NCI-H748 treated with DMSO at 0.1 percent for 48 hours (cell line): ENCODE measurements at regions not wholly inside any gene's neighbourhood (a gene's known extent, or its start where the extent isn't known, plus 50 kb on each side); places are given as distances from the start of the nearest gene placed in this dataset.

Source experiments
- DNase-seq: peaks from one replicate; lab custom pipeline; 2025; lab: John Stamatoyannopoulos, UW

DNA sequence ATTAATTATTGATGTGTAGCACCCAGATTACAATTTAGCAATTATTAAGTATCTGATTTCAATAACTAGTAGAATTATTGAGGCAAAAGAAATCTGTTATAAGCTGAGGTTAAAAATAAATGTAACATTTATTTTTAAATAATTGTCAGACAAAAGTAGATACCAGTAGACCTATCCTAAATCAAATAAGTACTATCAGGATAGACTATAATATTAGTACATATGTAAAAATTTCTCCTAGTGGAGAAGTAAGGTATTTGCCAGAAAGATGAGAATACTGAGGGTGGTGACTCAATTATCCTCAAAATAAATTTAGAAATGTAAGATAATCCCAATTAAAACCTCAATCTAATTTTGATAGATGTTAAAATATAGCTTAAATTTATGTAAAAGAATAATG is 377.8 kb upstream of the CHRM3 start:
- DNase-seq: no peak

GRCh38 chr1:239006276-239006675 is 380.1 kb upstream of the CHRM3 start:
- no peak for DNase-seq

GRCh38 chr1:238999944-239000343 is 386.4 kb upstream of the CHRM3 start:
- no peak for DNase-seq

DNA sequence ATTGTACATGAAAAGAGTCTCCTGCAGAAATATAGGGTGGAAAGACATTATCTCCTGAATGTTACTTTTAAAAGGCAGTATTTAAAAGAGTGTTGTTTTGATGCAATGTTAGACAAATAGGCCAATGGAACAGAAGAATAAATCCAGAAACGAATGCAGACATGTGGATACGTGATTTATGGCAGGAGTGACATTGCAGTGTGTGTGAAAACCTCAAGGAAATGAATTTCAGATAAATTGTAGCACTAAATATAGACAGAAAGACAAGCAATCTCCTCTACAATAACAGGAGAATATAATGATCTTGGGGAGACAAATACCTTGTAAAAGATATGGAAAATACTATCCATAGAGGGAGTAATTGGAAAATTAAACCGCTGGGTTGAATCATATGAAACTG is 387.8 kb upstream of the CHRM3 start:
- no peak for DNase-seq

DNA sequence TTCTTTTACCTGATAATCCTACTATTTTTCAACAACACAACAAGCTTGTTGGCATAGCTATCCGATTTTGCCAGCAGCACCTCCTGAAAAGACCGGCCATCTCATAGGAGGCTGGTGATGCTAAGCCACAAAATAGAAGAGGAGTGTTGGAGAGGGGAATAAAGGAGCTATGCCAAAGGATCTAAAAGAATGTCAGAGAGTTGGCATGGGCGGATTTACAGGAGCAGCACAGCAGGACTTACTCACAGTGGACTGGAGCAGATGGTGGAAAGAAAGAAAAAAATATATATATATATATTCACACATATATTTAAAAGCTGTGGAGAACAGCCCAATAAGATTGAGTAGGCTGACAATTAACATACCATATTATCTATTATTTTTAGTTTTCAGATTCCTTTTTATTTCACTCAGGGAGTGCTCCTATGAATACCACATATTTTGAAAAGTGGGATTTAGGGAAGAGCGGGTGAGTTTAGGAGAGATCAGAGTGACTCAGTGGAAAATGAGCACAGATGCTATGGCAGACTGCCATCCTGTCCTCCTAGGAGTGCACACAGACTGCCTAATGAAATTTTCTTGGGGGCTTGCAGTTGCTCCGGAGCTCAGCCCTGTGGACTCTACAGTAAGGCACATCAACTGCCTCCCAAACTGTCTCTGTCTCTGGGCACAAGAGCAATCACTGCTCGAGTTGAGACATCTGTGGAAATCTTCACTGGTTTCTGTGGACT is 394.4 kb upstream of the CHRM3 start:
- no peak for DNase-seq

DNA sequence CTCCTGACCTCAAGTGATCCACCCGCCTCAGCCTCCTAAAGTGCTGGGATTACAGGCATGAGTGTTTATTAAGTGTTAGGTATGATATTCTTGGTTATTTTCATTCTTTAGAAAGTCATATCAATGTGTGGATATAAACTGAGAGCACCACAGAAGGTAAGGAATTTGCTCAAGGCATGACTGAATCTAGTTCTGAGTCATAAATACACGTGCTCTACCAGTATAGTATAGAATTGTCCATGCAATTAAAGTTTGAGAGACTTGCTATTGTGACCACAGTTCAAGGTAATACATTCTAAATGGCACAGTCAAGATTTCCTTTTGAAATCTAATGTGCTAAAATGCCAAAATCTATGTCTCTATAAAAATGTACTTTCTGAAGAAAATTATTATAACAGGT is 401.1 kb upstream of the CHRM3 start:
- DNase-seq: no peak

DNA sequence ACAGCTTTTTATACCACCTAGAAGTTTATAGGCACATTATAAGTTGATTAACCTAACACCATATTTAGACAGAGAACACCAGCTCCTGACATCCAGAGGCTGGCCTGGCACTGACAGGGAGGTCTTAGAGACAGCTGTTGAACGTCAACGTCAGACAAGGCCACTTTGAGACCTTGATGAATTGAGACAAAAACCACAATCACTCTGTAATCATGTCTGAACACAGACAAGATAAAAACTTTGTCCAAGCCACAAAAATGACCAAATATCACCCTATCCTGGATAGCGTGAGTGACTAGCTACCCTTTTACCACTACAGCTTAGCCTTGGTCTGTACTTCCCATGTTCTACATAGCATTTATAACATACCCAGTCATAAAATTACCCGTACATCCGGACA is 403.6 kb upstream of the CHRM3 start:
- no peak for DNase-seq

DNA sequence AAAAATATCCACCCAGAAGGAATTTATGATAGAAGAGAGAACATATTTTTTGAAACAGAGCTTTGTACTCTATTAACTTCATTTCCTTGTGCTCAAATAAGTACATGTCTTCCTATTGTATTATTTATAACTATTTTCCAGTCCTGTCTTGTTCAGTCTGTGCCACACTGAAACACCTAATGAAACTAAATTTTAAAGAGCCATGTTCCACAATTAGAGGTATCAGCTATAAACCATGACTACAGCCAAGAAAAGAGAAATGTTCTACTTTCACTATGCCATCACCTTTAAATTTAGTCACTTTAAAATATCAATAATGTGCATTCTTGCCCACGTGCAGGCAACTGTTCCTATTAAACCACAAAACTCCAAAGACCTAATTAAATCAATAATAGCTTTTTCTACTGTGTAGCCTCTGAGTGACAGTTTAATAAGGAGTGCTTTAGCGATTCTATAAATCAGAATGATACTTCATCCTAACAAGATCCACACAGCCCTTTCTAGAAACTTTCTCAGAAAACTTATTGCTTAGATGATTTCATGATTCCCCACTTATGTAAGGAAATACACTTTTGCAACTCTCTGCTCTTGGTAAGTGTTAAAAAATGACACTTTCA is 404.9 kb upstream of the CHRM3 start:
- no peak for DNase-seq

DNA sequence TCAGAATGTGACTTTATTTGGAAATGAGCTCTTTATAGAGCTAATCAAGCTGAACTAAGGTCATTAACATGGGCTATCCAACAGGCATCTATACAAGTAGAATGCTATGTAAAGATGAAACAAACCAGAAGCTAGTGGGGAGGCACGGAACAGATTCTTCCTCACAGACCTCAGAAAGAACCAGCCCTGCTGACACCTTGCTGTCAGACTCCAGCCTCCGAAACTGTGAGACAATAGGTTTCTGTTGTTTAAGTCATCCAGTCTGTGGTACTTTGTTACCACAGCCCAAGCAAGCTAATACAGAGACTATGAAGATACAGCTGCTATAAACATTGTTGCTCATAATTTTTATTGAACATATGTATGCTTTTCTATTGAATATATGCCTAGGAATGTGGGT is 406.3 kb upstream of the CHRM3 start:
- no peak for DNase-seq

GRCh38 chr1:238964631-238965030 is 421.7 kb upstream of the CHRM3 start:
- no peak for DNase-seq

- no peak for DNase-seq
Observed at GRCh38 chr1:238962941-238963340, 423.4 kb upstream of the CHRM3 start.

DNA sequence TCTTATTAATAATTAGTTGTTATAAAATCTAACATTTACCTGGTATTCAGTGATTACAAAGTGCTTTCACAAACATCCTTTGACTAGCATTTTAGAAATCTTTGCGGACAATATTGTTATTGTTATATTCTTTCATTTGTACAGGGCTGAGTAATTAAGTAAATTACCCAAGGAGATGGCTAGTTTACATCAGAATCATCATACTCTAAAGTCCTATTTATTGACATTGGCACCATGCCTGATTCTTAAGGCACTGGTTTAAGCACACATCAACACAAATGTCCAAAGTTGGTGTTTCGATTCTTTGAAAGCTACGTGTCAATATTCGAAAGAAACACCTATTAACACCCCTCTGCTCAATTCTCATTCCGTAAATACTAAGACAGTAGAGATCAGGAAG is 424.6 kb upstream of the CHRM3 start:
- DNase-seq: no peak

GRCh38 chr1:238960071-238960470 is 426.3 kb upstream of the CHRM3 start:
- no peak for DNase-seq

DNA sequence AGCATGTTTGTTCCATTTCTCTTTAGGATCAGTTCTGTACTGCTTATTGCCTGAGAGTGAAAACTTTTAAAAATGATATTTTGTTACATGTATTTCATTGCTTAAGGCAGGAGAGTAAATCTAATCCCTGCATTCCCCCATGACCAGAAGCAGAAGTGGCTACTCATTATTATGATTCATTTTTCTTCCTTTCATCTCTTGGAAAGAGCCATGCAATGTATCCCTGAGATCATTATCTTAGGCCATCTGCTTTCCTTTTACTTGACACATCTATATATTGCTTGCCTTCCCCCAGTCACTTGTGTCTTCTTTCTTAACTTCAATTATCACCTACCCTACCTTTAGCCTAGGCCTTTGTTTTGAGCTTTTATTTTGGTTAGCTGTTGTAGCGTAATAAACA is 430.4 kb upstream of the CHRM3 start:
- DNase-seq: no peak

DNA sequence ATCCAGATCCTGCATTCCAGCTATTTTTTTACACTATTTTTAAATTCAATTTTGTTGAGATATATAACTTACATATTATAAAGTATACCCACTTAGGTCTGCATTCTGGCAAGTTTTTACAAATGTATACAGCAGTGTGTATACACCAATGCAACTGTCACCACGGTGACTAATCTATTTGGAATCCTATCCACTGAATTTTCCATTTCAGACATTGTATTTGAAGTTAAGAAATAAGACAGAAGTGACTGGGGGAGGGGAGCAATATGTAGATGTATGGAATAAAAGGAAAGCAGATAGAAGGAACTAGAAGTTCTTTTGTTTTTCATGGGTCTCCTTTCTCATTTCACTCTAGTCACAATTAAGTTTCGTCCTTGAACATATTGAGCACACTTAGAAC is 431.5 kb upstream of the CHRM3 start:
- no peak for DNase-seq

DNA sequence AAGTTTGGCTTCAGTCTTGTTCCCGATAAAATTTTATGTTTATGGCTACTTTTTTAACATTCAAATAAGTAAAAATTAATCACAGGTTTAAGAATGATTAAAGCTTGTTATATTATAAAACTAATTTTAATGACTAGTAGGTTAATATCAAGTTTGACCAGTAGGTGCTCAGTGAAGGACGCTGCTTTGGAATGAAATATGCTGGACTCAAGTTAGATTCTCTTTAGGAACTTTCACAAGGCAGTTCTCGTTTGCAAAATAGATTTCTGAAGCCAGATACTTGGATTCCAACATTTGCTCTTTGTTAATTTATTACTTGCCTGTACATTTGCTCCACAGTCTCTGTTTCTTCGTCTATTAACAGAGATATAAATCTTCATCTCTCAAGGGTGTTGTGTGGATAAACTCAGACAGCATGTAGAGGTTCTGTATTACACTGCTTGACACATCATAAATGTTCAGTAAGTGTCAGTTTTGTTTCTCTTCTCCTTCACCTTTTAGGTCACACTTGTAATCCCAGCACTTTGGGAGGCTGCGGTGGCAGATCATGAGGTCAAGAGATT is 432.8 kb upstream of the CHRM3 start:
- no peak for DNase-seq

DNA sequence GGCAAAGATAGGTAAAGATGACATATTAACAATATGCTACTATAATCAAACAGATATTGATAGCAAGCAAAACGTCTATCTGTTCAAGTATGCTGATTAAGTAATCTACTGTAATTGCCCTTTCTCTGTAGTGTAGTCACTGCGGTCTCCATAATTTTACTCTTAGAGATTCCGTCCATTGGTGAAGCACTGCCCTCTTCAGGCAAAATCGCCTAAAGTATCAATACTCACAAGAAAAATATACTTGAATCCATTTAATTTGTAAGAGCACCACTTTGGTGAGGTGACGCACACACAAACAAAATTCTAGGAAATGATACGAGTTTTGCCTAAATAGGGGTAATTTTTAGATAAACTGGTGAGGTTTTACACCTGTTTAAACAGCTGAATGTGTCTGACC is 434.6 kb upstream of the CHRM3 start:
- DNase-seq: no peak

DNA sequence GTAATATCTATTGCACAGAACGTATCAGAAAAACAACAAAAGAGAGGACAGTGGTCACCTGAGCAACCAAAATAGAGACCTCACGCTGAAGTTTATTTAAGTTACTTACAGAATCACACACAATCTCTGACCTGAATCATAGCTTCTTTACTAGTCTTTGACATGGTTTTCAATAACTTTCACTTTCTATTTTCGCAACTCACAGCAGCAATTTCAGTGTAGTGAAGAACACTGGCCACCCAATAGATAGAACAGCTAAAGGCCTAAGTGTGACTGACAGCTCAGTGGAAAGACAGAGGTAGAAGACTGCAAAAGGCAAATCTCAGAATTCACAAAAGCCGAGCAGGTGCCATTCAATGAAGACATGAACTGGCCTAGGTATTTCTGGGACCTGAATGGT is 435.6 kb upstream of the CHRM3 start:
- no peak for DNase-seq

GRCh38 chr1:238950017-238950416 is 436.4 kb upstream of the CHRM3 start:
- DNase-seq: no peak

- no peak for DNase-seq
Observed at GRCh38 chr1:238944028-238944427, 442.3 kb upstream of the CHRM3 start.

- DNase-seq: no peak
Observed at GRCh38 chr1:238927899-238928298, 458.5 kb upstream of the CHRM3 start.

DNA sequence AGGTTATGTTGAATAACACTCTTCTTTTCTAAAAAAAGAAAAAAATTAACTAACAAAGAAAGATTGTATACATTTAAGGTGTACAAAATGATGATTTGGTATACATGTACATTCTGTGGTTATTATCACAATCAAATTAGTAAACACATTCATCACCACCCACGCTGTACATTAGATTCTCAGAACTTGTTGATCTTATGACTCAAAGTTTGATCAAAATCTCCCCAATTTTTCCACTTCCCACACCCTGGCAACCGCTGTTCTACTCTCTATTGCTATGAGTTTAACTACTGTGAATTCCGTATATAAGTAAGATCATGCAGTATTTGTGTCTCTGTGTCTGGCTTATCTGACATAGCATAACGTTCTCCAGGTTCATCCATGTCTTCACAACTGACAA is 469.5 kb upstream of the CHRM3 start:
- DNase-seq: no peak

- no peak for DNase-seq
Observed at GRCh38 chr1:238914346-238914745, 472.0 kb upstream of the CHRM3 start.

DNA sequence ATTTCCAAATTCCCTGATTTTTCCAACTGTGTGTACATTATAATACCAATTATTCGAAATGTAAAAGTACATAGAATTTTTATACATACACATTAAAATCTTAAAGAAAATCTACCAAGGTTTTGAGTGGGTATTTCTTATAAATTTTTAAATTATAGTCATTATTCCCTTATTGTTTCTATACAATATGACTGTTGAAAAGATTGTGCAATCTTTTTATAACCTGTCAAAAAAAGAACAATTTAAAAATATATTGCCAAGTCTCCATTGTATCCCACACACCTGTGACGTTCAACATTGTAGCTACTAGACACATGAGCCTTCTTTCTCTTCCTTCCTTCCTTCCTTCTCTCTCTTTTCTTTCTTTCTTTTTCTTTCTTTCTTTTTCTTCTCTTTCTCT is 473.2 kb upstream of the CHRM3 start:
- no peak for DNase-seq
